GM12872 (cell line): ENCODE measurements at regions not wholly inside any gene's neighbourhood (a gene's known extent, or its start where the extent isn't known, plus 50 kb on each side); places are given as distances from the start of the nearest gene placed in this dataset.

ENCODE experiments used
- CTCF ChIP-seq: IDR thresholded peaks from 3 replicates; pipeline ENCODE4 v1.5.1; 2011; ENCODE audit warnings: low read depth, mild to moderate bottlenecking, low read length, moderate library complexity; ENCODE audit not compliant: insufficient read depth

DNA sequence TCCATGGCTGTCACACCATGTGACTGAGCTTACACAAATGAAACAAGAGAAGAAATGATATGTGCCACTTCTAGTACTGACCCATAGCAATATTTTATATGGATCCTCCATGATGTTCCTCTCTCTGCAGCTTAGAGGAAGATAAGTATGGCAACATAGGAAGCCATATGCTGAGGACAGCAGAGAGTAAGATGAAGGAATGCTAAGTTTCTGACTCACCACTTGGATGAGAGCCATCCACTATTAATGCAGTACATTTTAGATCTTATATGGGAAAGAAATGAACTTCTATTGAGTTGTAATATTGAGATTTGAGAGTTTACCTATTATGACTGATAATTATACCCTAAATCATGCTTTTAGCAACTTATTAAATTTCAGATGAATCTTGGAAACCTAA is 386.9 kb upstream of the MAOA start:
- TF ChIP-seq CTCF = no peak

DNA sequence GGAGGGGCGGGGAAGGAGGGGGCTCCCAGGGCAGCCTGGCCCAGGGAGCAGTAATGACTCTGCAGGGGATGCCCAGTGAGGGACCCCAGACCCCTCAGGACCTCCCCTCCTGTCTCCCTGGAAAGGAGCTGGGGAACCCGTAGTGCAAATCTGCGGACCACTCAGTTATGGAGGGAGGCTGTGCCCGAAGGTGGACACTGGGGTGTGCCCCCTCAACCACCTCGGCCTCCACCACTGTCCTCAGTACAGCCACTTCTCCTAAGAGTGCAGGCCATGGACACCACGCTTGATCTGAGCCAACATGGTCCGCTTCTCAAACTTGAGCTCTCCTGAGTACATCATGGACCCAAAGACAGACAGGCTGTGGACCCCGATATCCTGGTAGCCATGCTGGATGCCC is 378.2 kb upstream of the MAOA start:
- no peak for TF ChIP-seq CTCF

GRCh38 chrX:43278440-43278839 is 377.7 kb upstream of the MAOA start:
- TF ChIP-seq CTCF = no peak

DNA sequence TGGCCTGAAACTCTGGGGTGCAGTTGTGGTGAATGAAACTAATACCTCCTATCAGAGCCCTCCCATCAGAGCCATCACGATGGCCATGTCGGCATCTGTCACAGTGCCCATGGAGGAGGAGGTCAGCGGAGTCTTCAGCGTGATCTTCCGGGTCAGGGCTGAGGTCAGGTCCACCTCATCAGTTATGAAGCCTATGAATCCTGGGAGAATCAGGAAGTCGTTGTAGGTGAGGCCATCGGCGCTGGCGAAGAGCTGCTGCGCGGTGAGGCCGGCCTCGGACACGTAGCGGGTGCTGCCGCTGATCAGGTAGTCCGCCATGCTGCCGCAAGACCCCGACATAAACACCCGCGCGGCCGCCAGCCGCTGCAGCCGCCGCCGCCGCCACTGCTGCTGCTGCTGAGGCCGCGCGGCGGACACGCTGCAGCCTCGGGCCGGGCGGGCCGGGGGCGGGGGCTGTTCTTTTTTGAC is 376.7 kb upstream of the MAOA start:
- TF ChIP-seq CTCF = no peak

GRCh38 chrX:43283187-43283586 is 372.9 kb upstream of the MAOA start:
- TF ChIP-seq CTCF = no peak

- no peak for TF ChIP-seq CTCF
Measured at GRCh38 chrX:43313035-43313434, 343.1 kb upstream of the MAOA start.

DNA sequence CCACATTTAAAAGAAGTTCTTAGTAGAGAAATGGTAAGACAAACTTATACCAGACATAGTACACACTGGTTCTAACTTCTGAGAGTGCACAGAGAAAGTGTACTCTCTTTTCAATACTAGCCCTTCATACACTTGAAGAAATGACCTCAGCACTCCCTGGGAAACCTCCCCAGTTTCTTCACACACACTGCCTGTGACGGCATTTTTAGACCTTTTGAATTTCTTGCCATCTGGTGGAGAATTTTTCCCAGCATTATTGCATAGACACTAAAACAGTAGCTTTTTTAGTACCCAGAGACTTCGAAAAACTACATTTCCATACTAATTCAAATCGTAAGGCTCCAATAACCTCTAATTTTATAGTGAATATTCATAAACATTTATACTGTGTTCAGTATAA is 341.6 kb upstream of the MAOA start:
- no peak for TF ChIP-seq CTCF

- no peak for TF ChIP-seq CTCF
Measured at GRCh38 chrX:43315622-43316021, 340.5 kb upstream of the MAOA start.
